ENCODE measurements at regions not wholly inside any gene's neighbourhood (a gene's known extent, or its start where the extent isn't known, plus 50 kb on each side); places are given as distances from the start of the nearest gene placed in this dataset.

GRCh38 chr16:73629011-73629410, 581.1 kb upstream of the ZFHX3 start:
- TF ChIP-seq, protein P1, sequence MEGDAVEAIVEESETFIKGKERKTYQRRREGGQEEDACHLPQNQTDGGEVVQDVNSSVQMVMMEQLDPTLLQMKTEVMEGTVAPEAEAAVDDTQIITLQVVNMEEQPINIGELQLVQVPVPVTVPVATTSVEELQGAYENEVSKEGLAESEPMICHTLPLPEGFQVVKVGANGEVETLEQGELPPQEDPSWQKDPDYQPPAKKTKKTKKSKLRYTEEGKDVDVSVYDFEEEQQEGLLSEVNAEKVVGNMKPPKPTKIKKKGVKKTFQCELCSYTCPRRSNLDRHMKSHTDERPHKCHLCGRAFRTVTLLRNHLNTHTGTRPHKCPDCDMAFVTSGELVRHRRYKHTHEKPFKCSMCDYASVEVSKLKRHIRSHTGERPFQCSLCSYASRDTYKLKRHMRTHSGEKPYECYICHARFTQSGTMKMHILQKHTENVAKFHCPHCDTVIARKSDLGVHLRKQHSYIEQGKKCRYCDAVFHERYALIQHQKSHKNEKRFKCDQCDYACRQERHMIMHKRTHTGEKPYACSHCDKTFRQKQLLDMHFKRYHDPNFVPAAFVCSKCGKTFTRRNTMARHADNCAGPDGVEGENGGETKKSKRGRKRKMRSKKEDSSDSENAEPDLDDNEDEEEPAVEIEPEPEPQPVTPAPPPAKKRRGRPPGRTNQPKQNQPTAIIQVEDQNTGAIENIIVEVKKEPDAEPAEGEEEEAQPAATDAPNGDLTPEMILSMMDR (IDR thresholded peaks at IDR 0.05): no peak
- no peak for TF ChIP-seq POLR2A (IDR thresholded peaks at IDR 0.05)
